ENCODE measurements at regions not wholly inside any gene's neighbourhood (a gene's known extent, or its start where the extent isn't known, plus 50 kb on each side); places are given as distances from the start of the nearest gene placed in this dataset.

DNA sequence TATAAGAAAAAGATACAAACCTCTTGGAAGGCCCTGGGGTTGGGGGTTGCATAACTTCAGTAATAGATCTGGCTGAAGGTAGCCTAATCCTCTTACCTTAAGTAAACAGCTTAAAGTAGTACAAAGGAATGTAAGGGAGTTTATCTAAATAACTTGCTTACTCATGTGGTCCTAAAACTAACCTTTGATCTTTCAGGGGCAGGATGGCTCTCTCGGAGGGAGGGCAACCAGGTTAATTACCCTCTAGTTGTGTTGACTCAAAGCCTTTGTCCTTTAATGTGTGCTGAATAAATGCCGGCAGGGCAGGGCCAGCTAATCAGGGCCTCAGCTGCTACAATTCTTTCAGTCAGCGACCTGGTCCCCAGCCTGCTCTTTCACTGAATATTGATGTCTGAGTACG, 822.0 kb upstream of the SLIT2 start:
- no peak for TF ChIP-seq JUND (IDR thresholded peaks at IDR 0.05; ENCODE audit: low read depth)
- DNase-seq (ENCODE audit: low read depth in 1 of 2, low spot score in 1 of 2), result no peak
- in situ Hi-C loops (cut with HindIII; ENCODE audit: low pct_unique_long_range_greater_than_20kb, low sequenced_read_pairs), result no loop called here

DNA sequence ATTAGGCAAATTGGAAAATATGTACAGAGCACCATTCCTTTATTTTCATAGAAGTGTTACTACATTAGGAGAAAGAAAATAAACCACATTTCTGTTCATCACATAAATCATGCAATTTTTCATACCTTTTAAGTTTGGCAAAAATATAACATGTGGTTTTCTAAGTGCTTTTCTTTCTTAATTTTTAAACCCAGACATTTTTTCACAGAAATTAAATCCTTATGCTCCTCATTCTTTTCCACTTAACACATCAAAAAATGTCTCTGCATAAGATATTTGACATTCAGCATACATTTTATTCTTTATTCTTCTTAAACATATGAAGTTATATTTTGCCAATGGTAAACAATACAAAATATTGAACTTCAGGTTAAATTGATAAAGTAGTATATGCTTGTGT, 826.6 kb upstream of the SLIT2 start:
- DNase-seq (ENCODE audit: low read depth in 1 of 2, low spot score in 1 of 2), result no peak
- TF ChIP-seq JUND (IDR thresholded peaks at IDR 0.05; ENCODE audit: low read depth), result no peak
- in situ Hi-C loops (cut with HindIII; ENCODE audit: low pct_unique_long_range_greater_than_20kb, low sequenced_read_pairs), result no loop called here

DNA sequence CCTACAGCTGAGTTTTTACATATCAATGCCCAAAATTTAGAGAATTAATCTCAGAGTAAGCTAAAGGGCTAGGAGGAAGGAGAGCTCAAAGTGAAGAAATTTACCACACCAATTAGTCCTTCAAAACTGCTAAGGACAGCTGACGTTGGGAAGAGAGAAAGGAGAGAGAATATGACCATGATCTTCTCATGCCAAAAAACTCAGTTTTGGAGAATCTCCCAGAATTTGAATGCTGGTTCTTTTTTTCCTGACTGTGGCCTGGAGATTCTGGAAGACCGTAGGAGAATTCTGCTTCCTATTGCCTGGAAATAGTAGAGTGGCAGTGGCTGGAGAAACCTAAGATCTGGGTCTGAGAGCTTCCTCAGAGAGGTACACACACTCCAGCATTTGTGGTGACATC, 834.4 kb upstream of the SLIT2 start:
- DNase-seq (ENCODE audit: low read depth in 1 of 2, low spot score in 1 of 2), result no peak
- no peak for TF ChIP-seq JUND (IDR thresholded peaks at IDR 0.05; ENCODE audit: low read depth)
- in situ Hi-C loops (cut with HindIII; ENCODE audit: low pct_unique_long_range_greater_than_20kb, low sequenced_read_pairs), result no loop called here

DNA sequence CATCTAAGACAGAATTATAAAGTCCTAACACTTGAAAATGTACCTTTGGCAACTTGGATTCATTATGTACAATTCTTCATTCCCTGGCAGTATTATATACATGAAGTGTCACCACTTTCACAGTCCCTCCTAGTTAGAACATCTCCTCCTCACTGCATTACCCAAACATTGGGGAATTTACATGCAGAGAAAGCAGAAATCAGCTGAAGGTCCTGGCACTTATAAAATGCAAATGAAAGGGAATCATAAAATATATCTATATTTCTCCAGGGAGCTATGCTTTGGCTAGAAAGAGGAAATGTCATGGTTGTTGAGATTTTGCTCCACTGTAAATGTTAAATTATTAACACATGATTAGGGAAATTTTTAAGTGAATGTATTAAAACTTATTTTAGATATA, 835.6 kb upstream of the SLIT2 start:
- no peak for TF ChIP-seq JUND (IDR thresholded peaks at IDR 0.05; ENCODE audit: low read depth)
- DNase-seq (ENCODE audit: low read depth in 1 of 2, low spot score in 1 of 2), result no peak
- in situ Hi-C loops (cut with HindIII; ENCODE audit: low pct_unique_long_range_greater_than_20kb, low sequenced_read_pairs), result no loop called here

DNA sequence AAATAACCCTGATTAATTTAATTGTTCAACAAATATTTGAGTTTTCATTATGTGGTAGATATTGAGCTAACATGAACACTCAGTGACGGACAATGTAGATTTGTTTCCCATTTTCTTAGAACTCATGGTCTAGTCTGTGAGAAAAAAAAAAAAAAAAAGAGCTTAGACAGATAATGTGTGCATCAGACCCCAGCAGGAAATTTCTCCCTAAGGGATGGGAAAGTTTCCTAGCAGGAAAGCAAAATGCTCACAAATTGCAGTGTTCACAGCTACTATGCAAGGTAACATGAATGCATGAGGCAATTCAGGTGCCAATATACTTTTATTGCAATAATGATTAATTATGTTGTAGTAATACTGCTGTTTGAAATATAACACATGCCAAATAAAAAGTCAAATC, 843.2 kb upstream of the SLIT2 start:
- no peak for DNase-seq (ENCODE audit: low read depth in 1 of 2, low spot score in 1 of 2)
- no peak for TF ChIP-seq JUND (IDR thresholded peaks at IDR 0.05; ENCODE audit: low read depth)
- in situ Hi-C loops (cut with HindIII; ENCODE audit: low pct_unique_long_range_greater_than_20kb, low sequenced_read_pairs), result no loop called here

DNA sequence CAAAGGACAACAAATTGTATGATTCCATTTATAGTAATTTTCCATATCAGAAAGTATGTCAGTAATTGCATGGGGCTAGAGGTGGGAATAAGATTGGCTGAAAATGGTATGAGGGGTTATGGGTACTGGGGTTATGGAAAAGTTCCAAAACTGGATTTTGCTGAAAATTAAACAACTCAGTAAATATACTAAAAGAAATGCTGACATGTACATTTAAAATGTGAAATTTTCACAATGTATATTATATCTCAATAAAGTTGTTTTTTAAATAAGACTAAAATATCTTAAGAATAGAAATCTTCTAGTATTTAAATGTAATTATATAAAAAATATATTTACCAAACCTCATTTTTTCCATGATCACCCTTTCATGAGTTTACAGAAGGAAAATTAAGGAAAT, 844.9 kb upstream of the SLIT2 start:
- TF ChIP-seq JUND (IDR thresholded peaks at IDR 0.05; ENCODE audit: low read depth), result no peak
- in situ Hi-C loops (cut with HindIII; ENCODE audit: low pct_unique_long_range_greater_than_20kb, low sequenced_read_pairs), result no loop called here
- DNase-seq (ENCODE audit: low read depth in 1 of 2, low spot score in 1 of 2), result no peak

DNA sequence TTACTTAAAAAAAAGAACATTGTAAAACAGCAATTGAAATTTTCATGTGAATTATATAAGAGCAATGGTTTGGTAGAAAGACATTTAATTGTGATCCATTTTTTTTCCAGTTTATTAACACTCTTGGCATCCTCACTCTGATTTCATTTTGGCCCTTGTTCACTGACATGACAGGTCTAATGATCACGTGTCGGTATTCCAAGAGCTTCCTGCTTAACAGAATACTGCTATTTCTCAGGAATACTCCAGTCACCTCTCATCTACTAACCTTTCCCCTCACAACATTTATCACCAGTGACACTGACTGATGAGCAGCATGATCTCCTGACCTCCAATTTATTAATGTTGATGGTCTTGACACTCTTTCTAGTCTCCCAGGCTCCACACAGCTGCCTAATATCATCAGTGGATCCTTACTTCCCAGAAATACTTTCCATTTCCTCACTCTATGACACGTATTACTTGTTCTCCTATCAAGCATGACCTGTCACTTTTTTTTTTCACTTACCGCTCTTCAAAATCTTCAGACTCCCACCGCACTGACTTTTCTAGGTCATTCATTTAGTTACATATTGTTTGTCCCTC, 847.8 kb upstream of the SLIT2 start:
- in situ Hi-C loops (cut with HindIII; ENCODE audit: low pct_unique_long_range_greater_than_20kb, low sequenced_read_pairs), result no loop called here
- no peak for TF ChIP-seq JUND (IDR thresholded peaks at IDR 0.05; ENCODE audit: low read depth)
- DNase-seq (ENCODE audit: low read depth in 1 of 2, low spot score in 1 of 2), result no peak

DNA sequence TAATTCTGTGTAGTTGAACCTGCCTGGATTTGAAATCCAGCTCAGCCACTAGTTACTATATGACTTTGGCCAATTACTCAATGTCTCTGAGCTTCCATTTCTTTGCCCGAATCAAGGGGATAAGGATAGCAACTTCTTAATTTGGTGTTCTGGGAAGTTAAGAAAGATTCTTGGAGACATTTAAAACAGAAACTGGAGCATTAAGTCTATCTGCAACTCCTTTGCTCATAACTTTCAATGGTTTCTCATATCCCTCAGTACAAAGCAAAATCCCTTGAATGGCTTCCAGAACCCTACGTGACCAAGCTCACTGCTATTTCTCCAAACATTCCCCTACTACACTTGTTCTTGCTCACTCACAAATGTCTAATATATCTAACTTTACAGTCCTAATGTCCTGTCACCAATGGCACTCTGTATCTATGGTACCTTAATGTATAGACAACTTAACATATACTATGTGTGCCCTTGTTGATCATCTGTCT, 849.1 kb upstream of the SLIT2 start:
- in situ Hi-C loops (cut with HindIII; ENCODE audit: low pct_unique_long_range_greater_than_20kb, low sequenced_read_pairs), result no loop called here
- no peak for DNase-seq (ENCODE audit: low read depth in 1 of 2, low spot score in 1 of 2)
- no peak for TF ChIP-seq JUND (IDR thresholded peaks at IDR 0.05; ENCODE audit: low read depth)

DNA sequence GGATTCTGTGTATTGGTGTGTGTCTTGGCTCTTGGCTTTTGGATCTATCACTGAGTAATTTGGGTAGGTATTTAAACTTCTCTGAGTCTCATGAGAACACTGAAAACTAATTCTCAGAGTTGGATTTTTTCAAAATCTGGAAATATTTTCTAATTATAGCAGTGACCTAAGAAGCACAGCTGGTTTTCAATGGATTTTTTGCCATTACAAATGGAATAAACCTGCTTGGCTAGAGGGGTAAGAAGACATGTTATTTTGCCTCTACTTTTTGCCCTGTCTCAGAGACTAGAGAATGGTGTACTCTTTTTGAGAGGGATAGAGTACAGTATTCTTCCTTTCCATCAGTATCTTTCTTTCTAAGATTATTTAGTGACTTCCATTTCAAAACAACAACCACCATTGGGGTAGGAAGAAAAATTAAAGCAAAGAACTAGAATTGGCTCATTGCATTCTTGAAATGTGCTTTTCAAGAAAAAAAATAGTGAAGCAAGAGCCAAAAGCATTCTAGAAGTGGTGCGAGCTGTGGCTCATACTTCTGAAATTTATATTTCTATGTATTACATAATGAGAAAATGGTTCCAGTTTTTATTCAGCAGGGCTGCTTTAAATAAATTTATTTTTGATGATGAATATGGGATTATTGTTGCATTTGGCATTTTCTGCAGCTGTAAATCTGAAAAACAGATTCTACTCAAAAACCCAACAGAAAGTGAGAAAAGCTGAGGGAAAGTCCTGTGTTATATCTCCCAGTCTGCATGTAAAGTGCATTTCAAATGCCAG, 850.2 kb upstream of the SLIT2 start:
- no peak for TF ChIP-seq JUND (IDR thresholded peaks at IDR 0.05; ENCODE audit: low read depth)
- in situ Hi-C loops (cut with HindIII; ENCODE audit: low pct_unique_long_range_greater_than_20kb, low sequenced_read_pairs), result no loop called here
- no peak for DNase-seq (ENCODE audit: low read depth in 1 of 2, low spot score in 1 of 2)

DNA sequence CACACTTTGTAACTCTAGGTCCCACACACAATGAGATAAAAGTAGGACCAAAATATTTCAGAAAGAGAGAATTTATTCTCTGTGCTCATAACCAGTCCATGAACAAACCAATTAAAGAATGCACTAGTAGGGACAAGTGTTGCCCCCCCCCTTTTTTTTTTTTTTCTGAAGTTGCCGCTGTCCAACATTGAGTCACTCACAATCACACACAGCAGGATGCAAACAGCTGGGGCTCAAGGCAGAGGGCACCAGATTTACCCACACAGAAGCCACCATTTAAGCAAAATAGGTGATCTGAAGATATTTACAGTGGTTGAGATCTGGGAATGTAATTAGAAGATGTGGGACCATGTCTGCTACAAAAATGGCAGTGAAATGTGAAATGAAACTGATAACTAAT, 850.9 kb upstream of the SLIT2 start:
- no peak for TF ChIP-seq JUND (IDR thresholded peaks at IDR 0.05; ENCODE audit: low read depth)
- in situ Hi-C loops (cut with HindIII; ENCODE audit: low pct_unique_long_range_greater_than_20kb, low sequenced_read_pairs), result no loop called here
- no peak for DNase-seq (ENCODE audit: low read depth in 1 of 2, low spot score in 1 of 2)

DNA sequence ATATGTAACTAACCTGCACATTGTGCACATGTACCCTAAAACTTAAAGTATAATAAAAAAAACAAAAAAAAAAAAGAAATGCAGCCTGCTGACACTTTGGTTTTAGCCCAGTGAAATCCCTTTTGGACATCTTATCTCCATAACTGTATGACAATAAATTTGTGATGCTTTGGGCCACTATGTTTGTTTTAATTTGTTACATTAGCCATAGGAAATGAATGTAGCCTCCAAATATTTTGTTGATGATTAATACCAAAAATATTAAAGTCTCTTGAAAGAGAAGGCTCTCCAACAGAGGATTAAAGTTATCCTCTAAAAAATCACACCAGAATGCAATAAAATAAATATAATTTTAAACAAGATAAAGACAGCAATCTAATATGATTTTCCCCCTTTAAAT, 852.7 kb upstream of the SLIT2 start:
- TF ChIP-seq JUND (IDR thresholded peaks at IDR 0.05; ENCODE audit: low read depth), result no peak
- in situ Hi-C loops (cut with HindIII; ENCODE audit: low pct_unique_long_range_greater_than_20kb, low sequenced_read_pairs), result no loop called here
- no peak for DNase-seq (ENCODE audit: low read depth in 1 of 2, low spot score in 1 of 2)

DNA sequence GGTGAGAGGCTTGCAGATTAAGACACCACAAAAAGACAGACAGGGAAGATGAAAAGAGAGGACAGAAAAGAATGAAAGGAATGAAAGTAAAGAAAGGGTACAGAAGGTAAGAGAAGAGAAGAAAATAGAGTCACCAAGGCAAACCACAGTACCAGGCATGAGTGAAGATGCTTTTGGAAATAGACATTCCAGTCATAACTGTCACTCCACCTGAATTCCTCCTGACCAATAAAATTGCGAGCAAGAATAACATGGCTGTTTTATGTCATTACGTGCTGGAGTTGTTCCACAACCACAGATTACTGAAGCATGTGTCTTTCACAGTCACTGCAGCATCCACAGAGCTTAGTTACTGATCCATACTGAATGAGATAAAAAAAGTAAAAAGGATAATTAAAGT, 864.9 kb upstream of the SLIT2 start:
- in situ Hi-C loops (cut with HindIII; ENCODE audit: low pct_unique_long_range_greater_than_20kb, low sequenced_read_pairs), result no loop called here
- TF ChIP-seq JUND (IDR thresholded peaks at IDR 0.05; ENCODE audit: low read depth), result no peak
- no peak for DNase-seq (ENCODE audit: low read depth in 1 of 2, low spot score in 1 of 2)

DNA sequence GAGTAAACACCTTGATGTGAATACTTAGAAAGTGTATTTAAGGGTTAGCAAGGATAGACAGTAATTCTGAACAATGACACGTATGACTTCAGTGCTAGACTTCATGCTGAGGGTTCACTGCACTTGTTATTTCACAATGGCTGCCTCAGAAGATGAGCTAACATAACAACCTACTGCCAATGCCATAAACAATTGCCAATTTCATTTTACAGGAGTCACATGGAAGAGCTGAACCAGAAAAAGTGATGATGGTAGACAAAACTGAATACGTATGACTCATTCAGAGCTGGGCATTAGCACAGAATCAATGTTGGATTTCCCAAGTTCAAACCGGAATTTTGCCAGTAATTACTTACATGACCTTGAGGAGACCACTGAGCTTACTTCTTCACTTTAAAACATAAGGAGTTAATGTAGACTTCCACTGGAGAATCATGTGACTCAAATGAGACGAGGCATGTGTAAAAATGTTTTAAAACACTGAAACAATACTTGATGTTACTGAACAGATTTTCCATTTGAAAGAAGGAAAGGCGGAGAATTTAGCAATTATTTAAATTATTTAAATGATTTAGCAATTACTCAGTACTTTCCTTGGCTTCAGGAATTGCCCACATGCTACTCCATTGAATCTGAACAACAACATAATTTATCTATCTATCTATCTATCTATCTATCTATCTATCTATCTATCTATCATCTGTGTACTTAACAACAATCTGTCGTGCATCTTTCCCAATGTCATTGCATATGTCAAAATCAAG, 868.5 kb upstream of the SLIT2 start:
- no peak for TF ChIP-seq JUND (IDR thresholded peaks at IDR 0.05; ENCODE audit: low read depth)
- DNase-seq (ENCODE audit: low read depth in 1 of 2, low spot score in 1 of 2), result no peak
- in situ Hi-C loops (cut with HindIII; ENCODE audit: low pct_unique_long_range_greater_than_20kb, low sequenced_read_pairs), result no loop called here

All from T47D (cell line).